Neural cell (in vitro differentiated cells): ENCODE measurements at regions not wholly inside any gene's neighbourhood (a gene's known extent, or its start where the extent isn't known, plus 50 kb on each side); places are given as distances from the start of the nearest gene placed in this dataset.

Source experiments
- CTCF ChIP-seq: fragments of 450-650 bp; IDR thresholded peaks from 2 replicates; pipeline ENCODE4 v1.5.1; 2014; ENCODE audit warnings: antibody characterized with exemption, mild to moderate bottlenecking, moderate library complexity; ENCODE audit not compliant: poor library complexity, severe bottlenecking
- EP300 ChIP-seq: fragments of 450-650 bp; conservative IDR thresholded peaks from 2 replicates; pipeline ENCODE4 v1.6.1; 2014; ENCODE audit warnings: antibody characterized with exemption, mild to moderate bottlenecking, moderate library complexity; ENCODE audit not compliant: poor library complexity, severe bottlenecking
- EZH2 ChIP-seq: fragments of 200-600, 300-800 bp; shearing (Covaris generic), sonication (generic); IDR thresholded peaks from 2 replicates; pipeline ENCODE4 v1.6.1; 2014; ENCODE audit warnings: antibody characterized with exemption, low read length, borderline replicate concordance, mild to moderate bottlenecking; ENCODE audit not compliant: insufficient read depth, poor library complexity, severe bottlenecking
- MXI1 ChIP-seq: fragments of 450-650 bp; conservative IDR thresholded peaks from 2 replicates; pipeline ENCODE4 v1.6.1; 2014; ENCODE audit warnings: antibody characterized with exemption, mild to moderate bottlenecking; ENCODE audit not compliant: poor library complexity, severe bottlenecking
- POLR2AphosphoS5 ChIP-seq: IDR thresholded peaks from 2 replicates; pipeline ENCODE4 v1.6.1; 2012
- RAD21 ChIP-seq: fragments of 450-650 bp; conservative IDR thresholded peaks from 2 replicates; pipeline ENCODE4 v1.6.1; 2014; ENCODE audit warnings: antibody characterized with exemption, mild to moderate bottlenecking, moderate library complexity
- SMC3 ChIP-seq: fragments of 450-650 bp; conservative IDR thresholded peaks from 2 replicates; pipeline ENCODE4 v1.6.1; 2014; ENCODE audit warnings: antibody characterized with exemption, mild to moderate bottlenecking, moderate library complexity; ENCODE audit not compliant: poor library complexity
- TAF1 ChIP-seq: IDR thresholded peaks from 2 replicates; pipeline ENCODE4 v1.6.1; 2012; ENCODE audit warnings: low read depth

GRCh38 chr2:204264085-204264553 is 281.2 kb upstream of the PARD3B start:
- TF ChIP-seq CTCF (no peak), POLR2AphosphoS5 (peak; percentile 35), RAD21 (no peak), MXI1 (no peak), SMC3 (no peak), EZH2 (no peak), TAF1 (no peak), EP300 (no peak)
